HG02938 (cell line): ENCODE measurements at regions not wholly inside any gene's neighbourhood (a gene's known extent, or its start where the extent isn't known, plus 50 kb on each side); places are given as distances from the start of the nearest gene placed in this dataset.
A peak's percentile ranks its signal among the peaks of the same experiment; 100 is the strongest.

Experiments used
- ATAC-seq: cut with Tn5 transposase; IDR thresholded peaks from one replicate; pipeline ENCODE4 v1.9.1; 2021; ENCODE audit warnings: mild to moderate bottlenecking, moderate library complexity; ENCODE audit not compliant: unreplicated experiment

- no peak for ATAC-seq
Observed at GRCh38 chr7:124692425-124692824, 73.2 kb downstream of the GPR37 start.

GRCh38 chr7:124690840-124691239, 74.8 kb downstream of the GPR37 start:
- no peak for ATAC-seq

- no peak for ATAC-seq
Observed at GRCh38 chr7:124689931-124690330, 75.7 kb downstream of the GPR37 start.

GRCh38 chr7:124689523-124689922, 76.1 kb downstream of the GPR37 start:
- no peak for ATAC-seq

GRCh38 chr7:124688991-124689390, 76.6 kb downstream of the GPR37 start:
- no peak for ATAC-seq

- ATAC-seq: no peak
Observed at GRCh38 chr7:124686543-124687171, 78.9 kb downstream of the GPR37 start.

GRCh38 chr7:124681946-124682345, 83.6 kb downstream of the GPR37 start:
- no peak for ATAC-seq

GRCh38 chr7:124680304-124680703, 85.3 kb downstream of the GPR37 start:
- ATAC-seq: no peak

GRCh38 chr7:124679586-124680225, 85.9 kb downstream of the GPR37 start:
- ATAC-seq: no peak

GRCh38 chr7:124679146-124679545, 86.4 kb downstream of the GPR37 start:
- ATAC-seq: no peak

GRCh38 chr7:124674451-124674850, 91.1 kb downstream of the GPR37 start:
- no peak for ATAC-seq

- ATAC-seq: no peak
Observed at GRCh38 chr7:124672011-124672410, 93.6 kb downstream of the GPR37 start.

GRCh38 chr7:124667312-124668153, 98.1 kb downstream of the GPR37 start:
- no peak for ATAC-seq

- ATAC-seq: no peak
Observed at GRCh38 chr7:124662937-124663336, 102.7 kb downstream of the GPR37 start.

- no peak for ATAC-seq
Observed at GRCh38 chr7:124662372-124662771, 103.2 kb downstream of the GPR37 start.

- ATAC-seq: no peak
Observed at GRCh38 chr7:124655990-124656389, 109.6 kb downstream of the GPR37 start.

GRCh38 chr7:124652237-124652636, 113.4 kb downstream of the GPR37 start:
- no peak for ATAC-seq

GRCh38 chr7:124651136-124651535, 114.5 kb downstream of the GPR37 start:
- no peak for ATAC-seq

- peak; percentile 39 for ATAC-seq
Observed at GRCh38 chr7:124649397-124650014, 116.1 kb downstream of the GPR37 start.

- ATAC-seq: no peak
Observed at GRCh38 chr7:124647630-124648306, 117.8 kb downstream of the GPR37 start.

GRCh38 chr7:124645704-124646103, 119.9 kb downstream of the GPR37 start:
- no peak for ATAC-seq
